ENCODE measurements at regions not wholly inside any gene's neighbourhood (a gene's known extent, or its start where the extent isn't known, plus 50 kb on each side); places are given as distances from the start of the nearest gene placed in this dataset.

DNA sequence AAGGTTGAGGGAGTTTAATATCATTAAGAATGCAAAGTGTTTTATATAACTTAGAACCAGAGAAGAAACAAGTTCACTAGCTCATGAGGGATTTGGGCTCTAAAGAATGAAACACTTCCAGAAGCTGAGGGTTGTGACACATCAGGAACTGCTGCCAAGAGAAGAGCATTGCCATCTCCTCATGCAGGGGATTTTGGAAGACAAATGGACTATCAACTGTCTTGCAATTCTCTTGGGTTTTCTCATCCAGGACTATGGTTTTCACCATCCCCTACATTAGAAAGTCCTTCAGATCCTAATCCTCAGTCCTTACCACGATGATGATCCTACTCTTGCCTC, 59.7 kb upstream of the KL start:
- no peak overlapping the region for H3K27ac ChIP-seq (ENCODE audit: low read length)
- H3K4me1 ChIP-seq (ENCODE audit: low read length) = no peaks in the 10 kb centered on the region
- H3K9me3 ChIP-seq (ENCODE audit: insufficient read depth, low read length) = no peaks in the 10 kb centered on the region
- no peaks in the 10 kb centered on the region for H4K20me1 ChIP-seq (ENCODE audit: insufficient read depth, low read length)
- no peak for TF ChIP-seq EZH2phosphoT487 (IDR thresholded peaks at IDR 0.05; ENCODE audit: low read depth)
- TF ChIP-seq, protein P1, sequence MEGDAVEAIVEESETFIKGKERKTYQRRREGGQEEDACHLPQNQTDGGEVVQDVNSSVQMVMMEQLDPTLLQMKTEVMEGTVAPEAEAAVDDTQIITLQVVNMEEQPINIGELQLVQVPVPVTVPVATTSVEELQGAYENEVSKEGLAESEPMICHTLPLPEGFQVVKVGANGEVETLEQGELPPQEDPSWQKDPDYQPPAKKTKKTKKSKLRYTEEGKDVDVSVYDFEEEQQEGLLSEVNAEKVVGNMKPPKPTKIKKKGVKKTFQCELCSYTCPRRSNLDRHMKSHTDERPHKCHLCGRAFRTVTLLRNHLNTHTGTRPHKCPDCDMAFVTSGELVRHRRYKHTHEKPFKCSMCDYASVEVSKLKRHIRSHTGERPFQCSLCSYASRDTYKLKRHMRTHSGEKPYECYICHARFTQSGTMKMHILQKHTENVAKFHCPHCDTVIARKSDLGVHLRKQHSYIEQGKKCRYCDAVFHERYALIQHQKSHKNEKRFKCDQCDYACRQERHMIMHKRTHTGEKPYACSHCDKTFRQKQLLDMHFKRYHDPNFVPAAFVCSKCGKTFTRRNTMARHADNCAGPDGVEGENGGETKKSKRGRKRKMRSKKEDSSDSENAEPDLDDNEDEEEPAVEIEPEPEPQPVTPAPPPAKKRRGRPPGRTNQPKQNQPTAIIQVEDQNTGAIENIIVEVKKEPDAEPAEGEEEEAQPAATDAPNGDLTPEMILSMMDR (IDR thresholded peaks at IDR 0.05; ENCODE audit: low read depth, low read length) = no peak
- H3K4me3 ChIP-seq (ENCODE audit: low read length) = no peak overlapping the region
- no peak overlapping the region for H2AFZ ChIP-seq (ENCODE audit: low read depth, low read length)
- H3K36me3 ChIP-seq (replicated peaks; ENCODE audit: low read depth, low read length) = no peaks in the 10 kb centered on the region
- peaks cover 7% of the 10 kb centered on the region; the same call in 1 of the 2 replicates for H3K27me3 ChIP-seq (ENCODE audit: low read depth, low read length)
- H3K9ac ChIP-seq (ENCODE audit: low read length) = no peak overlapping the region
- no peak overlapping the region for H3K4me2 ChIP-seq (ENCODE audit: low read length)
- H3K79me2 ChIP-seq (ENCODE audit: low read length) = no peaks in the 10 kb centered on the region

DNA sequence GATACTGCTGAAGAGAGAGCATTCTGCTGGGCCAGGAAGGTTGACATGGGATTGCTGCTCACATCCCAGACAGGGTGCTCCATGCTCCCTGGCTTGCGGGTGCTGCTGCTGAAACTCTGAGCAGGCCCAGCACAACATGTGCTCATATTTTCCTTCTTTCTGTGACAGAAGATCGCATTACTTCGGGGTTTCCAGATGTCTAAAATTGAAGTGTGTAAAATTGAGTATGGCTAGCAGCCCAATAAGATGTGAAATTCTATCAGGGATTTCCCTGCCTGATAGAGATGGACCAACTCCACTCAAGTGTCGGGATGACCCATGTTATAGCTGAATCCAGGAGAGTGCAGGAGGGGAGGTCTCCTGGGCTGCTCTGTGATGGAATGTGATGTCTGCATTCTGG, 55.6 kb upstream of the KL start:
- H3K27me3 ChIP-seq (ENCODE audit: low read depth, low read length) = peaks cover 7% of the 10 kb centered on the region; the same call in 1 of the 2 replicates
- H3K27ac ChIP-seq (ENCODE audit: low read length) = no peak overlapping the region
- no peak overlapping the region for H3K9ac ChIP-seq (ENCODE audit: low read length)
- no peaks in the 10 kb centered on the region for H3K9me3 ChIP-seq (ENCODE audit: insufficient read depth, low read length)
- no peak overlapping the region for H2AFZ ChIP-seq (ENCODE audit: low read depth, low read length)
- no peak overlapping the region for H3K4me2 ChIP-seq (ENCODE audit: low read length)
- no peak for TF ChIP-seq EZH2phosphoT487 (IDR thresholded peaks at IDR 0.05; ENCODE audit: low read depth)
- TF ChIP-seq, protein P1 (IDR thresholded peaks at IDR 0.05; ENCODE audit: low read depth, low read length) = no peak
- no peaks in the 10 kb centered on the region for H3K4me1 ChIP-seq (ENCODE audit: low read length)
- H3K4me3 ChIP-seq (ENCODE audit: low read length) = no peak overlapping the region
- H4K20me1 ChIP-seq (ENCODE audit: insufficient read depth, low read length) = no peaks in the 10 kb centered on the region
- H3K79me2 ChIP-seq (ENCODE audit: low read length) = no peaks in the 10 kb centered on the region
- H3K36me3 ChIP-seq (replicated peaks; ENCODE audit: low read depth, low read length) = no peaks in the 10 kb centered on the region

DNA sequence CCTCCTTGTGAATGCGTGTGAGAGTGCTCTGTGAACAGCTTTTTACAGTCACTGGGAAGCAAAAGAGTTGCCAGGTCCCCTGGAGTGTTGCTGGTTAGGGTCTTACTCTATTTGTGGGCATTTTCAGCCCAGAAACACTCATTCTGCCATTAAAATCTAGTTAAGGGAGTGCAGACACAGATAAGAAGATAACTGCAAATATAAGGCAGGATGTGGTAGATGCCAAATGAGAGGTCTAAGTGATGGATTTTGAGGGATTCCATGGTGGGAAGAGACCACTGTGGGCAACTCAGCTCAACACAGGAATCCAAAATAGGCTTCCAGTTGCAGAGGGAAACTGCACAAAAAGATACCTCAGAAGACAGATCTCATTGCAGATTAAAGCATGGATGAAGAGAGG, 54.5 kb upstream of the KL start:
- no peaks in the 10 kb centered on the region for H3K4me1 ChIP-seq (ENCODE audit: low read length)
- no peak overlapping the region for H3K9ac ChIP-seq (ENCODE audit: low read length)
- no peaks in the 10 kb centered on the region for H3K36me3 ChIP-seq (replicated peaks; ENCODE audit: low read depth, low read length)
- peaks cover 3% of the 10 kb centered on the region; the same call in 1 of the 2 replicates for H3K27me3 ChIP-seq (ENCODE audit: low read depth, low read length)
- no peaks in the 10 kb centered on the region for H3K9me3 ChIP-seq (ENCODE audit: insufficient read depth, low read length)
- no peak overlapping the region for H3K4me2 ChIP-seq (ENCODE audit: low read length)
- no peaks in the 10 kb centered on the region for H4K20me1 ChIP-seq (ENCODE audit: insufficient read depth, low read length)
- no peaks in the 10 kb centered on the region for H3K79me2 ChIP-seq (ENCODE audit: low read length)
- H3K4me3 ChIP-seq (ENCODE audit: low read length) = no peak overlapping the region
- H3K27ac ChIP-seq (ENCODE audit: low read length) = no peak overlapping the region
- TF ChIP-seq, protein P1 (IDR thresholded peaks at IDR 0.05; ENCODE audit: low read depth, low read length) = no peak
- no peak for TF ChIP-seq EZH2phosphoT487 (IDR thresholded peaks at IDR 0.05; ENCODE audit: low read depth)
- H2AFZ ChIP-seq (ENCODE audit: low read depth, low read length) = no peak overlapping the region

DNA sequence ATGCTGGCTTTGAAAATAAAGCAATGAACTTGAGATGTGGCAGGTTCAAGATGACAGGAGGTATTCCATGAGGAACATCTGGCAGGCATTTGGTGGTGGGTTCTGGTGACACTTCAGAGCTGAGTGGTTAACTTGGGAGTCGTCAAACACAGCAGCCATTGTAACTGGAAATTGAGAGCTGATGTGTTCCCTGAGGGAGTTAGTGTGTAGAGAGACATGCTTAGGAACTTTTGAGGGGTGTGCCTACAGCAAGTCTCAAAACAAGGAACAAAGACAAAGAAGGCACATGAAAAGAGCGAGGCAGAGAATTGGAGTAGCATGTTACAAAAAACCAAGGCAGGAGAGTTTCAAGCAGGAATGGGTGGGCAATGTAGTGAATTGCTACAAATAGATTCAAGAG, 53.9 kb upstream of the KL start:
- no peak overlapping the region for H3K27ac ChIP-seq (ENCODE audit: low read length)
- no peaks in the 10 kb centered on the region for H3K36me3 ChIP-seq (replicated peaks; ENCODE audit: low read depth, low read length)

More for the DNA sequence above, 53.9 kb upstream of the KL start:
- Histone ChIP-seq H3K9ac (ENCODE audit: low read length) (no peak overlapping the region), H3K4me2 (ENCODE audit: low read length) (no peak overlapping the region), H3K4me3 (ENCODE audit: low read length) (no peak overlapping the region), H2AFZ (ENCODE audit: low read depth, low read length) (no peak overlapping the region), H3K4me1 (ENCODE audit: low read length) (no peaks in the 10 kb centered on the region), H3K9me3 (ENCODE audit: insufficient read depth, low read length) (no peaks in the 10 kb centered on the region), H4K20me1 (ENCODE audit: insufficient read depth, low read length) (no peaks in the 10 kb centered on the region), H3K79me2 (ENCODE audit: low read length) (no peaks in the 10 kb centered on the region), H3K27me3 (ENCODE audit: low read depth, low read length) (no peaks in the 10 kb centered on the region; the same call in 1 of the 2 replicates)
- TF ChIP-seq, protein P1 (IDR thresholded peaks at IDR 0.05; ENCODE audit: low read depth, low read length) = no peak
- TF ChIP-seq EZH2phosphoT487 (IDR thresholded peaks at IDR 0.05; ENCODE audit: low read depth) = no peak
